ENCODE measurements at regions not wholly inside any gene's neighbourhood (a gene's known extent, or its start where the extent isn't known, plus 50 kb on each side); places are given as distances from the start of the nearest gene placed in this dataset.
"Not testable (repeated sequence)": the region's sequence is repeated elsewhere in the genome, so short reads cannot be mapped to it uniquely, and the experiment has no call there.

DNA sequence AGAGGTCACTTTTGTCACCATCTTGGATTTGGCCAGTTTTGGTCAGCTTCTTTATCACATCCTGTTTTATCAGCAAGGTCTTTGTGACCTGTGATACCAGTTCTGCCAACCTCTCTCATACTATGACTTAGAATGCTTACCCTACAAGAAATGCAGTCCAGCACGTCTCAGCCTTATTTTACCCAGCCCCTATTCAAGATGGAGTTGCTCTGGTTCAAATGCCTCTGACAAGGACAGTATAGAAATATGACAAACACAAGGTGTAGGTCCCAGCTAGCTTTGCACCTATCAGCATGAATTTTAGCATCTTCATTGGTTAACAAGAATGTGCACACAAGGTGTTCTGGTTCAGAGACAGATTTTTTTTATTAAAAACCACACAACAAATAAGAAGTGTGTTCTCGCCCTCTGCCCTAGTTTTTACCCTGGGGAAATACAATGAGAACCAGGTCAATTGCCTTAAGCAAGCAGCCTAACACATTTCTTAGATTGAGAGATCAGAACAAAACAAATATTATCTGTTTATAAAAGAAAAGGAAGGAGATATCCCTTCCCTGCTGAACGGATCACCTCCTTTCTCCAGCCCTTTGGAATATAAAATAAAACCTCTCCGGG is 962.3 kb upstream of the PRKX start:
- DNase-seq (ENCODE audit: low spot score): no peak

DNA sequence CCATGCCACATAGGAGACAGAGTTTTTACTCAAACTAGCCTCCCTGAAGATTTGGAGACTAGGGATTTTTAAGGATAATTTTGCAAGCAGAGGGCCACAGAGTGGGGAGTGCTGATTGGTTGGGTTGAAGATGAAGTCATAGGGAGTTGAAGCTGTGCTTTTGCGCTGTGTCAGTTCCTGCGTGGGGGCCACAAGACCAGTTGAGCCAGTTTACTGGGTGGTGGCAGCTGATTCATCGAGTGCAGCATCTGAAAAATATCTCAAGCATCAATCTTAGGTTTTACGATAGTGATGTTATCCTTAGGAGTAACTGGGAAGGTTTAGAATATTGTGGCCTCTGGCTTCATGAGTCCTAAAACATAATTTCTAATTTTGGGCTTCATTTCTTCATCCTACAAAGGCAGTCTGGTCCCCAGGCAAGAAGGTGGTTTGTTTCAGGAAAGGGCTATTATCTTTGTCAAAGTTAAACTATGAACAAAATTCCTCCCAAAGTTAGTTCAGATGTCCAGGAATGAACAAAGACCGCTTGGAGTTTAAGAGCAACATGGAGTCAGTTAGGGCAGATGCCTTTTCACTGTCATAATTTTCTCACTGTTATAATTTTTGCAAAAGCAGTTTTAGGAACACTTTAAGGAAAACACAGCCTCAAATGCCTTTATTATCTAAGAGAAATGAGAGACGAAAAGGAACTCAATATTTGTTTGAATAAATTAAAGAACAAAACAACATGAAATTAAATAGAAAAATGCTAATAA is 960.8 kb upstream of the PRKX start:
- no peak for DNase-seq (ENCODE audit: low spot score)

DNA sequence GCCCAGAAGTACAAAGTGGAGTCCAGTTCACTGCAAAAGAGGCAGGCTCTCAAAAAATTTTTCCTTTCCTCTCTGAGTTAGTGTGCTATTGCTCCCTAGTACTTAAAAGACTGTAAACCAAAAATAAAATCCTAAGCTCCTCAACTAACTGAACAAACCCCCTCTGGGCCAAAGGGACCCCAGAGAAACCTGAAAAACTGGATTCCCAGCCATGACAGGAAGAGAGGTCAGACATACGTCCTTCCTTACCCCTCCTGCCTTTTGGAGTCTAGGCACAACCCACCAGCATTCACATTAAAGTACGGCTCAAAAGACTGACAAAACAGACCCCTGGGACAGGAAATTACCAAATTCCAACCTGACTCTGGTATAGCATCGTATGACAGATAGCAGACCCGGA is 957.9 kb upstream of the PRKX start:
- no peak for DNase-seq (ENCODE audit: low spot score)

DNA sequence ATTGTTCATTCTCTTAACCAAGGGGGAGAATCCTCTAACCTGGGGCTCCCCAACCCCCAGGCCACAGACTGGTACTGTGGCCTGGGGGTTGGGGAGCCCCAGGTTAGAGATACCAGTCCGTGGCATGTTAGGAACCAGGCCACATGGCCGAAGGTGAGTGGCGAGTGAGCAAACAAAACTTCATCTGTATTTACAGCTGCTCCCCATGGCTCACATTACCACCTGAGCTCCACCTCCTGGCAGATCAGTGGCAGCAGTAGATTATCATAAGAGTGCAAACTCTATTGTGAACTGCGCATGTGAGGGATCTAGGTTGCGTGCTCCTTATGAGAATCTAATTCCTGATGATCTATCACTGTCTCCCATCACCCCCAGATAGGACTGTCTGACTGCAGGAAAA is 957.2 kb upstream of the PRKX start:
- no peak for DNase-seq (ENCODE audit: low spot score)

DNA sequence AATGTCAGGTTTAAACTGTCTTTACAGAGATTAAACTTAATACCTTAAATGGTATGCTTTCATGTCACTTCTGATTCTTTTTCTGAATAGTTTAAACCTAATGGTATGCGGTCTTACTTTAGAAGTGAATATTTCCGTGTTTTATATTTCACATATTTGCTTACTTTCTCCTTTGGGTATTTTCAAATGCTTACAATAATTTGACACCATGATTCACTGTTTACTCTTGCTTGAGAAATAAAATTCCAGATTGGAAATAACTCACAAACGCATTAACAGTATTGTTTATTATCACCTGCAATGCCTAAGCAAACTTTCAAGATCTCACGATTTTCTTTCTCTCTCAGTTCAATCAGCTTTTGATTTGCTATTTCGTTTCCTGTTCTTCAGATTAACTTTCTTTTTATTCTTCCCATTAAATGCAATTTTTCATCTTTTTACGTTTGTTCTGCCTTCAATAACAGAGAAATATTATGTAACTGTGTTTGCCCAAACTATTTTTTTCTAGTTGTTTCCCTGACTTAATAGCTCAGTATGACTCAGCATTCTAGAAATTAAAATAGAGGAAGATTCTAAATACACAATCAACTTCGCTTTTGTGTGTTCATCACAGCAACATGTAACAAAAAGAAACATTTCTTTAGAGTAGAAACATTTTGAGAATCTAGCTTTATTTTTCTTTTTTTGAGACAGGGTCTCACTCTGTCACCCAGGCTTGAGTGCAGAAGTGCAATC is 955.5 kb upstream of the PRKX start:
- DNase-seq (ENCODE audit: low spot score): no peak

DNA sequence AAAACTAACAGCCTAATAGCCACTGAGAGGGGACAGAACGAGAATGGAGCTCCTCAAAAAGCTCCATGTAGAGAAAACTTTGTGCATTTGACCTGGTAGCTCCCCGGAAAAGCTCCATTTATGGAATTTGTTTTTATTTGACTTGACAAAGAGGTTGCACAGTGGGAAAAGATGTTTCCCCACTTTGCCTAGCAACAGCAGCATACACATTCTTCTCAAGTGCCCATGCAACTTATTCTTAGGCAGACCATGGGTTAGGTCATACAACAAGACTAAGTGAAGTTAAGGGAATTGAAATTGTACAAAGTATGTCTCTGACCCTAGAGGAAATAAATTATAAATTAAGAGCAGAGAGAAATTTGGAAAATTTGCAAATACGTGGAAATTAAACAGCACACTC is 949.6 kb upstream of the PRKX start:
- no peak for DNase-seq (ENCODE audit: low spot score)

DNA sequence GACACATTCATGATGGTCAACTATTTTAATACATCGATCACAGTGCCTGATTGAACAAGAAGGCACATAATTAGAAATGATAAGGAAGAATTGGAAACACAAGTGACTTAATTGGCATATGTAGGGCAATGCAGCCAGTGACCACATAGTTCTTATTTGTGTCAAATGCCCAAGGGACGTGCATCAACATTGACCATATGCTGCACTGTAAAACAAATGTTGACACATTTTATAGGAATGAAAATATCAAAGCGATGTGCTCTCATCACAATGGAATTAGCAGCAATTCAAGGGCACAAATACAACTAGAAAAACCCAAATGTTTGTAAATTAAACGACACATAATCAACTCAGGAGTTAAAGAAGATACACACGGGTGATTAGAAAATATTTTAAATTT is 948.3 kb upstream of the PRKX start:
- no peak for DNase-seq (ENCODE audit: low spot score)

DNA sequence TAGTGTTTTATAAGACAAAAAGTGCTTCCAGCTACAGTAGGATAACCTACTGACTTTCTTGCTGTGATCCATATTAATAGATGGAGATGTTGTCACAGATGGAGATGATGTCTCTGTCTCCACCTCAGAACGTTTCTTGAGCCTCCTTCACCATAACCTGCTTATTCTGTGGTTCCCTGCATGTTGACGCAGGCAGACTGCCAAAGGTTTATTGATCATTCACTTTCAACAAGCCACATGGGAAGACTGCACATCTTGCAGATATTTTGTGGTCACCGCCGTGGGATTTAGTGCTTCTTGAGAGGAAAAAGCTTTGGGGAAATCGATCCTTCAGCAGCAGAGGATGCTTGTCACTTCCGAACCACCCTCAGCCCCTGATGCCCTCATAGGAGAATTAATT is 943.0 kb upstream of the PRKX start:
- no peak for DNase-seq (ENCODE audit: low spot score)

DNA sequence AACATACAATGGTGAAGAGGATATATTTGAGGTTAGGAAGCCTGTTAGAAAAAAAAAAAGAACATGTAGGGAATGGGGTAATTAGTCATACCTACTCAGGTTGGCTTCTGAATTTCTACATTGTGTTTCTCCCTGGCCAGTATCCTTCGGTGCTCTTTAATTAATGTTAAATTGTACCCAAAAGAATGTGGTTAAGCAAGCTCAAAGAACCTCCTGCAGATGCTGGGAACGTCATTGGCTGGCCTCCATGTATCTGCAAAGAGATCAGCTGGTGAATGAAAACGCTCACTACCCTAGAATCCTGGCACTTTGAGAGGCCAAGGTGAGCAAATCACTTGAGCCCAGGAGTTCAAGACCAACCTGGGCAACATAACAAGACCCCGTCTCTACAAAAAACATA is 942.3 kb upstream of the PRKX start:
- no peak for DNase-seq (ENCODE audit: low spot score)

DNA sequence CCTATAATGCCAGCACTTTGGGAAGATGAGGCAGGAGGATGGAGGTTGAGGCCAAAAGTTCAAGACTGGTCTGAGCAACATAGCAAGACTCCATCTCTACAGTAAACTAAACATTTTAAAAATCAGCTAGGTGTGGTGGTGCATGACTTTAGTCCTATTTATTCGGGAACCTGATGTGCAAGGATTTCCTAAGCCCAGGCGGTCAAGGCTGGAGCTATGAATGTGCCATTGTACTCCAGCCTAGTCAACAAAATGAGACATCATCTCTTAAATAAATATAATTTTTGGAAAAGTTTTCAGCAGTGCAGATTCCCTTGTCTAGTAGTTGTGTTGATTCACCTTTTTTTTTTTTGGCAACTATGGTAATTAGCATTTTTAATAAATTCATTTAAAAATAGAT is 928.7 kb upstream of the PRKX start:
- DNase-seq (ENCODE audit: low spot score): no peak

DNA sequence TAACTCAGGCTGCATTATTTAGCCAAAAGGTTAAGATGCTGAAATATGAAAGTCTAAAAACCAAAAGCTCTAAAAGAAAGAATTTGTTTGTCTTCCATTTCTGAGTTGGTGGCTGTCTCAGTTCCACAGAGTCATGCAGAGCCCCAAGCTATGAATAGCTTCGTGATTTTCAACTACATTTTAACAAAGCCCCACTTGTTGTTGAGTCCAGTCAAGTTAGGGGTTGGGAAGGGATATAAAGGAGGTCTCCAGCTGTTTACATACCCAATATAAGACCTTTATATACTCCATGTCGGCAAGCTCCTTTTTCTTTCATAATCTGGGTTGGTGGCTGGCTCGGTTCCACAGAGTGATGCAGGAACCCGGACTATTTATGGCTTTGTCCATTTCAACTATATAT is 924.6 kb upstream of the PRKX start:
- no peak for DNase-seq (ENCODE audit: low spot score)

DNA sequence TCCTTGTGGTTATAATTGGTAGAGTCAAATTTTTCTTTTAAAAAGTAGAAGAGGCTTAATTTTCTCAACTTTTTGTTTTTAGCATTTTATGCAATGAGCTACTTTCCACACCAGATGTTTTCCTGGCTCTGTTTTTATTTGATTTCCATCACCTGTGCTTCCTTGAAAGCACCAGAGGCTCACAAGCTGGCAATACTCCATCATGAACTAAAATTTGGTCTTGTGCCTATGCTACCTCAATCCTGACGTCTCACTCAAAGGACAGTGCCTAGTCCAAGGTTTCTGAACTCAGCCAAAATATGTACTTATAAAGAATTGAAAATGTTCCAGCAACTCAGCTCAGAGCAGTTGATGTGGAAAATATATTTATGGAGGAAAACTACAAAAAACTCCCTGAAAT is 914.0 kb upstream of the PRKX start:
- DNase-seq (ENCODE audit: low spot score): no peak

DNA sequence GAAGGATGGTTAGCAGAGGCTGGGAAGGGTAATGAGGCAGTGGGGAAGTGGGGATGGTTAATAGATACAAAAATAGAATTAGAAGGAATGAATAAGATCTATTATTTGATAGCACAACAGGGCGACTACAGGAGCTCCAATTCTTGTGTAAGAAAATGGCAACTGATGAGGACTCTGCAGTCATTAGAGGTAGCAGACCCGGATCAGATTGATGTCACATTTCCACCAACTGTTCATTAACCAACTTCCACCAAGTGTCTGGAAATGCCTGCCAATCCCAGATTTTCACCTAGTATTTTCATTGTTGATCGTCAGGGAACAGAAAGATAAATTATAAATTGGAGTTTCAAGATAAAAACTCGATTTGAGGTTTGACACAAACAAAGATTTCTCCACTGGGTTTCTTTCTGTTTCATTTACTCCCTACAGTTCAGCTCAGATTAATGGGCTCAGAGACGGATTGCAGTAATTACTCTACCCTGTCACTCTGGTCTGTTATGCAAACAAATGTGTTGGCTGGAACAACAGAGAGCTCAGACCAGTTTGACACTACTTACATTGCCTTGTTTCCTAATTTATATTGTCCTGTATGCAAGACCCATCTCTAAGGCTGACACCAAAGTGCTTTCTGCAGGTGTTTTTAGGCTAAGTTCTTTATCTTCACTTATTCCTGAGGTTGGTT is 909.2 kb upstream of the PRKX start:
- no peak for DNase-seq (ENCODE audit: low spot score)

DNA sequence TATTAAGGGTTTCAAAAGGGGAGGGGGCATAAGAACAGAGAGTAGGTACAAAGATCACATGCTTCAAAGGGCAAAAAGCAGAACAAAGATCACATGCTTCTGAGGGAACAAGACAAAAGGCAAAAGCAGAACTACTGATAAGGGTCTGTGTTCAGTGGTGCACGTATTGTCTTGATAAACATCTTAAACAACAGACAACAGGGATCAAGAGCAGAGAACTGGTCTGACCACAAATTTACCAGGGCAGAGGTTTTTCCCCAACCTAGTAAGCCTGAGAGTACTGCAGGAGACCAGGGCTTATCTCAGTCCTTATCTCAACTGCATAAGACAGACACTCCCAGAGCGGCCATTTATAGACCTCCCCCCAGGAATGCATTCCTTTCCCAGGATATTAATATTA is 900.2 kb upstream of the PRKX start:
- not testable (repeated sequence) for DNase-seq (ENCODE audit: low spot score)

DNA sequence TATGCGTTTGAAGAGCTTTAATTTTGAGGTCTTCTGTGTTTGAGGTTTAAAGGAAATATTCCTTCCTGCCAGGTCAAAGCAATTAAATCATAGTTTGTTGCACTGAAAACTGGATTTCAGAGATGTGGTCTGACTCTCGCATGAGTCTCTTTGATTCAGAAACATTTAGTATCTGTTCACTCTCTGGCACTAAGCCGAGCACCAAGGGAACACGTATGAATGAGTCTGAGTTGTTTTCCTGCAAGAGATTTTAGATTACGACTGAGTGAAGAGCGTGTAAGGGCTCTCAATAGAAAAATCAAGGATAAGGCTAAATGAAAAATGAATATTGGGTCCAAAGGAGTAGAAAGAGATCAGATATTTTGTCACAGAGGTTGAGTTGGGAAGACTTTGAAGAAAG is 875.4 kb upstream of the PRKX start:
- no peak for DNase-seq (ENCODE audit: low spot score)

DNA sequence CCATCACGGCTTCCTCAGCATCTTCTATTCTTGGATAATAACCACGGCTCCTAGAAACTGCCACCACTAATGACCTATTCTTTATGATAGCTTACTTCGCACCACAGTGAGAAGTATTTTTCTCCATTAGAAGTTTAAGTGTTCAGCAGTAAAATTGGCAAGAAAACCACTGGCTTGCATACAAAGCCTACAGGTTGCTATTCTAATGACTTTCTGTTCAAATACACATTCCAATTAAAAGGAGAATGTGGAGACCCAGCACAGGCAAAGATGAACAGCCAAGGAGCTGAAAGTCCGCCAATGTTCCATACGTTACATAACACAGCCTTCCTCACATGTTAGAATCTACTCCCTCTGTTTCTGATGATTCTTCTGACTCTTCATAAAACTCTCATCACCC is 875.0 kb upstream of the PRKX start:
- no peak for DNase-seq (ENCODE audit: low spot score)

DNA sequence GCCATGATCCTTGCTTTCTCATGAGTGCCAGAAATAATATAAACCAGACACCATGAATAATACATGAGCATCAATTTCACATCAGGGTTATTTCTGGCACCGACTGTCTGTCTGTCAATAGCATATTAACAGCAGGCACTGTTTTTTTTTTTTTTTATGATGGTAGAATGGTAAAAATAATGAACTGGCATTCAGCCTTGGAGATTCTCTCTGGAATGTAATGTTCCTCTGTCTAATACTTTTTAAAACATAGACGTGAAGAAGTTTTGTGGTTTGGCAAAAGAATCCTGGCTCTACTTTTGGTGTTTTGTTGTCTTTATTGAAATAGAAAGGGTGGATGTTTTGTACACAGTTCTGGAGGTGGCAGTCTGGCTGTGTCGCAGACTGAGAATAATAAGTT is 874.6 kb upstream of the PRKX start:
- no peak for DNase-seq (ENCODE audit: low spot score)

DNA sequence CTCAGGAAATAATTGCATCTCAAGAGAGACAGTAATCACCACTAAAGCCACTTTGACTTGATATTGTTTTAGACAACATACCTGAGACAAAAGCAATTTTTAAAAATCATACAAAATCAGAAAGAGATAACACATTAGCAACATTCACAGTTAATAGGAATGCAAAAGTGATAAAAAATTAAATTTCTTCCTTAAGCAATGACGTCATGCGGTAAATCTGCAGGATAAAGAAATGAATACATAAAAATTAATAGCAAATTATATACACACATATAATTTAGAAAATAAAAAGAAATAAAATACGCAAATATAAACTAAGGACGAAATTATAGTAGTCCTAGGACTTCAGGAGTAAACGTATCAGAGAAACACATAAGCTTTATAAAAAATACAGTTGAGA is 866.5 kb upstream of the PRKX start:
- no peak for DNase-seq (ENCODE audit: low spot score)

DNA sequence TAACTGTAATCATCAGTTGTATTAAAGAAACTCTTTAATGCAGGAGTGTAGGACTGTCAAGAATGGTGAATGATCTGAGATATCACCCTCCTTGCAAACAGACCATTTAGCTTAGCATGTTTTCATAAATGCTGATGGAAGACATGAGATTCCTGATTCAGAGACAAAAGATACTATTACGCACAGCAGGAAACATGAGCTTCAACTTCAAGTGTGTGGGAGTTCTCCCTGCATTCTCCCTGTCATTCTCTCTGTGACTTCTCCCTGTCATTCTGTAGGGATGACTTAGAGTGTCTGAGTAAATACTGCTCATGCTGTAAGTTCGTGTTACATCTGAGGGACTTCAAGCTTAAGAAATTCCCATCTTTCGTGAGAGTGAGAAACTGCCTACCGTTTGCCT is 866.0 kb upstream of the PRKX start:
- DNase-seq (ENCODE audit: low spot score): no peak

DNA sequence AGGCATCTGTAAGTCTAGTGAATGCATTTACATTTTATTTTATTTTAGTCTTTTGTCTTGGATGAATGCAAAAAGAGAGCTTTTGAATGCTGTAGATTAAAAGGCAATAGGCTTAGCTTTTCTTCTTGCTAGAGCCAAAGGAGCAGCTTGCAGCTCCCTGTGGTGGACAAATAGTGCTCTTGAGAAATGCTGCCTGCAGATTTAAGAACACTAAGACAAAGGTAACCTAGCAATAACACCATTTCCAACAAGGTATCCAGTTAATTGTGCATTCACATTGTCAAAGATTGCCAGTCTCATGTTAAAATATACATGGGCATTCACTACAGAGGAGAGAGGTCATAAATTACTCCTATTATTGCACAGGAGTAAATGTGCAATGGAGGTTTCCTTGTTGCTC is 859.2 kb upstream of the PRKX start:
- DNase-seq (ENCODE audit: low spot score): no peak

DNA sequence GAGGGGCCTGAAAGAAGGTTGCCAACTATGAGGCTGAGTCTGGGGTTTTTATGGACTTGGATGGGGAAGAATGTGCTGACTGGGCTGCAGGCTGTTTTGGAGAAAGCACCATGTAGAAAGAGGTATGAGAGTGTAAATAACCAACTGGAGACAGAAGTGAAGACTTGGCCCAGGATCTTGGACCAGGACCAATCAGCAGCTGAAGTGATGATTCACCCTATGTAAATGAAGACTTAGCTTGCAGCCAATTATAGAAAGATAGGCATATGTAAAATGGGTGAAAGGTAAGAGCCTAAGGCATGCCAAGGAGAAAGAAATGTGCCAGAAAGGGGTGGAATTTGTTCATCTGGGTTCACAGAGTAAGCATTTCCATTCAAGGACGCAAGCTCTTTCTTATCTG is 856.7 kb upstream of the PRKX start:
- no peak for DNase-seq (ENCODE audit: low spot score)

DNA sequence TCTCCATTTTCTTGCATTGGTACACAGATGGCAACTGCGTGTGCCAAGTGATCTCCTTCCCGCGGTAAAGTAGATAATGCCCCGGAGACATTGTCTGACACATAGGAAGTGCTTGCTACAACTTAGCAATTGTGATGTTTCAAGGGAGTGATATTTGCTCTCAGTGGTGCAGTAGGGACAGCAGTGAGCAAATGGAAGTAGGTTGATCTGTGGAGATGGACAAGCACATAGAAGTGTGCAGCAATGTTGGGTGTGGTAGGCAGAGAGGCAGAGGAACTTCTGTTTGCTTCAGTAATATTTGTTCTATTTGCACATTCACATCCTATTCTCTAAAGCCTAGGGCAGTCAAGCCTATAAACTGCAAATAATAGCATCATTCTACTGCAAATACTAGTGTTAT is 846.7 kb upstream of the PRKX start:
- no peak for DNase-seq (ENCODE audit: low spot score)

DNA sequence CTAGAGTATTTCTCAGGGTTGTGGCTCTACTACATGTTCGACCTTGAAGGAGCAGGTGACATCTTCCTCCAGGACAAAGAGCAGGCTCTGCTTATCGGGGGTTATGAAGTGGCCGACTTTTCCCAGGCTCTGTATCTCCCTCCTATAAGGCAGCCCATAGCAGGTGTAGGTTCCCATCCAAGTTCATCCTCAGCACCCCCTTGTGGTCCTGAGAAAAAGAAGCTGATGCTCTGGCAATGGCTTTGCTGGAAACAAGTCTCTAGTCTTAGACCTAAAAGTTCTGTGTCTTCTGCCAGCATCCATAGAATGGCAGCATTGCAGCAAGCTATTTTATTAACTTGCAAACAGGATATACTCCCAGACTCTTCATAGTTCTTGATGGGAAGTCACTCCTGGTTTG is 836.6 kb upstream of the PRKX start:
- DNase-seq (ENCODE audit: low spot score): no peak

All from putamen (tissue), 1 donor.